ENCODE measurements at regions not wholly inside any gene's neighbourhood (a gene's known extent, or its start where the extent isn't known, plus 50 kb on each side); places are given as distances from the start of the nearest gene placed in this dataset.

DNA sequence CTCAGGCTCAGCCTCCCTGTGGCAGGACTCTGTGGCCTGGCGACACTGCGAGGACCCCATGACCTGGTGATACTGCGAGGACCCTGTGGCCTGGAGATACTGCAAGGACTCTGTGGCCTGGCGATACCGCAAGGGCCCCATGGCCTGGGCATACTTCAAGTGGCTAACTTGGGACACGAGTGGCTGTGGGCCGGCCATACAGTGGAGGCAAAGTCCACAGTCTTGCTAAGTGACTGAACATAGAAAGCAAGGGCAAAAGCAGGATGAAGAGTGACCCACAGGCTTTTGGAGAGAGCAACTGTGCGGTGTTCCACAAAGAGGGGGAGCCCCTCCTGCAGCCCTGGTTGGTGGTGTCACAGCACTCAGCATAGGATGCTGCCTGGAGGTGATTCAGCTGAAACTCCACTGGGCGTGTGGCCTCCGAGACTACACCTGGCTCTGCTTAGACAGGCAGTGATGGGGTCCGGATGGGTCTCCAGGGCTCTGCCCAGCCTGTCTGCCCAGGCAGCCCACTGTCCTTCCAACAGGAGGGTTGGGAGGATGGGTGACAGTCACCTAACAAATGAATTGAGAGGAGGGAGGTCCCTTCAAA lies 691.0 kb upstream of the HS6ST1 start:
- TF ChIP-seq CTCF (IDR thresholded peaks at IDR 0.05), result no peak
- no peak for TF ChIP-seq POLR2A (IDR thresholded peaks at IDR 0.05)
